ENCODE measurements at regions not wholly inside any gene's neighbourhood (a gene's known extent, or its start where the extent isn't known, plus 50 kb on each side); places are given as distances from the start of the nearest gene placed in this dataset.
A peak's percentile ranks its signal among the peaks of the same experiment; 100 is the strongest.

DNA sequence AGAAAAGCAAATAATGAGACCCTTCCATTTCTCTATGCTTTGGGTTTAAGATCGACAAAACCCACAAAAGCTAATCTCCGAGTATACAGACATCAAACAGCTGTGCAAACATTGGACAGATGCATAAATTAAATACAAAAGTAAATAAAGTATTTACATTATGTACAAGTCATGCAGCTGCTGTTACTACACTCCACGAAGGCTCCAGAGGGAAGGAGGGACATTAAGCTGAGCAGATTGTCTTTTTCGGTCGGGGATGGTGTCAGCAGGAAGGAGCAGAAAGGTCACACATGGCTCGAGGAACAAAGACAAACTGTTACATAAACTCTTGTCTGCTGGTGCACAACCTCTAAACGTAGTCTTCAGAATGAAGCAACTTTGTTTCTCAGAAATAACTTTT, 88.8 kb upstream of the BARX2 start:
- Histone ChIP-seq H3K27me3 (no peaks in the 10 kb centered on the region), H3K36me3 (no peaks in the 10 kb centered on the region), H4K20me1 (no peaks in the 10 kb centered on the region), H3K4me3 (no peak overlapping the region), H3K4me2 (no peak overlapping the region), H3K4me1 (peaks cover 0 to 17% (median 9%) of the 10 kb centered on the region in 10 experiments; a peak in 13 of 20 replicates), H3K9ac (no peak overlapping the region), H3K9me3 (replicated peaks in 1 of 11) (no peaks in the 10 kb centered on the region), H3K27ac (no peak overlapping the region)
- TF ChIP-seq Cebpa-rat (IDR thresholded peaks at IDR 0.05), result no peak

DNA sequence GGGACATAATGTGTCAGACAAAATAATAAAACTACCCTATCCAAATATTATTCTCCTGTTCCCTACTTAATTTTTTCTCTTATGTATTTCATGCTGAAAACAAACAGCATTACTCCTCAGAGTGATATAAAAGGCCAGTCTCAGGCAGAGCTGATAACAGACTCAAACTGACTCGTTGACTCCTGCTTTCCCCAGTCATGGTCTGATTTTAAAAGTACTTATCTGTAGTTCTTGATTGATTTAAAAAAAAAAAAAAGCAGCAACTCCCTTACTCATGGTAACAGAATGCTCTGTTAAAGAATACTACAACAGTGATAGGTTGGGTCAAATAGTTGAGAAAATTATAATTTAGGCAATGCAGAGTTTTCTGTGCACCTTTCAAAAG, 90.3 kb upstream of the BARX2 start:
- Histone ChIP-seq H4K20me1 (no peaks in the 10 kb centered on the region), H3K27me3 (no peaks in the 10 kb centered on the region), H3K9me3 (replicated peaks in 1 of 11) (no peaks in the 10 kb centered on the region), H3K4me2 (peak overlapping the region in 3 of 11 experiments; percentile 27 to 51 (median 51); a peak in 2 of 22 replicates), H3K36me3 (no peaks in the 10 kb centered on the region), H3K9ac (no peak overlapping the region), H3K4me3 (no peak overlapping the region), H3K4me1 (peaks cover 7 to 26% (median 16%) of the 10 kb centered on the region in 10 experiments; a peak in 19 of 20 replicates), H3K27ac (no peak overlapping the region)
- no peak for TF ChIP-seq Cebpa-rat (IDR thresholded peaks at IDR 0.05)

DNA sequence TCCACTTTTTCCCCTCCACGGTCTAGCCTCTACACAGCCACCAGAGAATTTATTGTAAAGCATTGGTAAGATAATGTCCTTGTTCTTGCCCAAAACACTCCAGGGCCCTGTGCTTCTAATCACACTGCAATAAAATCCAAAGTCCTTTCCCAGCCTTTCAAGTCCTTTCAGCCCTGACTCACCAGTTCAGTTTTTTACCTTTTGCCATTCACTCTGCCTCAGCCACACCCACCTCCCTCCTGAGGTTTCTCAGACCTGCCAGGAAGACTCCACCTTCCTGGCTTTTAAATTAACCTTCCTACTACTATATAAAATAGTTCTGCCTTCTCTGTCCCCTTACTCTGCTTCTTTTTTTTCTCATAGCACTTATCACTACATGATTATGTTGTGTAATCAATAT, 91.0 kb upstream of the ARHGAP32 start:
- no peak overlapping the region for H3K27ac ChIP-seq
- TF ChIP-seq Cebpa-rat (IDR thresholded peaks at IDR 0.05), result no peak

DNA sequence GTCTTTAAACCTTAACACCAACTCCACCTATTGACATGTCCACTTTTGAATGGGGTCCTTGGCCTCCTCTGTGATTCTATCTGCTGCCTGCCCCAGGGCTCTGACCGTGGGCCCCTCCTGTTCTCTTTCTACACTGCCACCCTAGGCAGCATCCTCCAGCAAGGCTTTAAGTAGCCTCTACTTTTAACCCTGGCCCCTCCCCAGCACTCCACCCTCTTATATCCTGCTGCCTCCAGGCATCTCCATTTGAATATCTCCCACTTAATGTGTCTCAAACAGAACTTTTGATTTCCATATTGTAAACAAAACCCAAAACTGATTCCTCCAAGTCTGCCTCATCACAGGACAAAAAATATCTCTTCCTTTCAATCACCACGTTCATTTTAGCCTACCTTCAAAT, 90.5 kb upstream of the ARHGAP32 start:
- no peak overlapping the region for H3K27ac ChIP-seq

More for the DNA sequence above, 91.0 kb upstream of the ARHGAP32 start:
- peaks cover 14 to 33% (median 22%) of the 10 kb centered on the region in 10 experiments for H3K4me1 ChIP-seq
- H3K9ac ChIP-seq, result no peak overlapping the region
- no peaks in the 10 kb centered on the region for H3K36me3 ChIP-seq
- H3K9me3 ChIP-seq (replicated peaks in 1 of 11), result peaks cover 0 to 5% (median 0%) of the 10 kb centered on the region in 11 experiments; a peak in 3 of 22 replicates
- no peak overlapping the region for H3K4me2 ChIP-seq
- no peak overlapping the region for H3K4me3 ChIP-seq
- H4K20me1 ChIP-seq, result peaks cover 0 to 2% (median 0%) of the 10 kb centered on the region in 11 experiments; a peak in 6 of 22 replicates
- no peaks in the 10 kb centered on the region for H3K27me3 ChIP-seq

DNA sequence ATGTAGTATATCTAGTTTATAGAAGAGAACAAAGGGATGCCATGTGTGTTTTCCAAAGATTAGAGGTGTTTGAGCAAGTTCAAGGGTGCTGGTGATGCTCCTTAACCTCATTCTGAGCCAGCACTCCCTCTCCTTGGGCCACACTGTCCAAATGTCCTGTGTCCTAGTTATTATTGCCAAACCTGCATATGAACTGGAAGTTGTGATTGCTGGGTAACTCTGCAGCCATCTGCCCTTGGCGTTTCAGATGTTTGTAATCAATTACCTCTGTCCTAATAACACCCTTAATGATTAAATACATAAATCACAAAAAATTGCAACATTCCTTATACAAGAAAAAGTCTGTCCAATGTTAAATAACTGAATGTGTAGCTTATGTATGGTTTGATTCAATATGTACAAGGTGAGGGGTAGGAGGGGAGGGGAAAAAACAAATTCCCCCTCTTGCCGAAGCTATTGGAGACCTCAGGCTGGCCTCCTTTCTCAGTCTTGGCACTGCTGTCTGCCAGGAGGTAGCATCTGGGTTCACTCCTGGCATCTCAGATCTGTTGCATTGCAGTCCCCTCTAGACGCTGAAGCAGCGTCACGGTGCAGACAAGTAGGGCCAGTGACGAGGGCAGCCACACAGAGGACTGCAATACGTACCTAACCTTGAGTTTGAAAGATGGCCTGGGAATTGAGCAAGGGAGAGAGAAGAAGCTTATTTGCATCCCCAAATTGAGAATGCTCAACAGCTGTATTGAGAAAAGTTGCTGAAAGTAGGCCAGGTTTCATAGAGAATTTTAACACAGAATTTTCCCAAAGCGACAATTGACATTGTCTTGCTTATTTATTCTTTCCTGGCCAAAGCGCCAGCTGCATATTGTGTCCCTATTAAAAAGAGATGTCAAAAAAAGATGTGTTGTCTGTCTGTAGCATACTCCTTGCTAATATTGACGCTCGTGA, 89.6 kb upstream of the ARHGAP32 start:
- Histone ChIP-seq H3K4me2 (peak overlapping the region in 3 of 11 experiments; percentile 67 to 83 (median 75); a peak in 3 of 22 replicates), H3K27ac (no peak overlapping the region)

More for the DNA sequence above, 90.5 kb upstream of the ARHGAP32 start:
- Histone ChIP-seq H3K4me3 (no peak overlapping the region), H3K4me1 (peaks cover 19 to 37% (median 27%) of the 10 kb centered on the region in 10 experiments), H3K4me2 (no peak overlapping the region), H3K9ac (no peak overlapping the region), H4K20me1 (peaks cover 0 to 7% (median 0%) of the 10 kb centered on the region in 11 experiments; a peak in 7 of 22 replicates), H3K9me3 (replicated peaks in 1 of 11) (peaks cover 0 to 5% (median 0%) of the 10 kb centered on the region in 11 experiments; a peak in 3 of 22 replicates), H3K36me3 (no peaks in the 10 kb centered on the region), H3K27me3 (no peaks in the 10 kb centered on the region)
- TF ChIP-seq Cebpa-rat (IDR thresholded peaks at IDR 0.05), result no peak

DNA sequence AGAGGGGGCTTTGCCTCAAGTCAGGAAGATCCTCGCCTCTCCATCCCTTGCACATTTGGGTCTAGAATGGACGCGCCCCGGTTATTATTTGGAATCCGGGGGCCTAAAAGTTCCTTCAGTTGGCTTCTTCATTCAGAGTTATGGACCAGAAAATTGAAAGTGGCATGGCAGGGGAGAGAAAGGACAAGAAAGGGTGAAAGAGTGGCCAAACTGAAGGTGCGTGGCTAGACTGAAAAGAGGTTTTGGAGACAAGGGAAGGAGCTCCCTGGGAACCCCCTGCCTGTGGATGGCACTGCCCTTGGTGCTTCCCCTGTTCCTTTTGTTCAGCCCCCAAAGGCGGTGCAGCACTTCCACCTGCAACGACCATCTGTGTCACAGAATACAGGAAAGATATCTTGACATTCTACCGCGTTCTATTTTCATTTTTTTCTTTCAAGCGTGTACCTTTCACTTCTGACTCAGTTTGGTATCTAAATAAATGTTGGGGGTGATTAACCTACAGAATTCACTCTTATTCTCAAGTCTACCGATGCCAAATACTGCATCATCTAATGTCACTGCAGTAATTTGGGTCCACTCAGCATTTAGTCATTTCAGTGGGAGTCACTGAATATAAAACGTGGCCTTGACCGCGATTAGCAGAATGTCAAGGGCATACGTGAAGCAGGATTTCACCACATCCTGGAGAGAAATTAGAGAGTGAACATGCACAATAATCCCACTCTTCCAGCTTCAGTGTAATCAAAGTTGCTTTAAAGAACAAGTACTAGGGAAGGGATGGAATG, 88.1 kb upstream of the ARHGAP32 start:
- H3K27ac ChIP-seq, result peak overlapping the region in 9 of 11 experiments; percentile 65 to 85 (median 84); a peak in 18 of 22 replicates
- H3K4me1 ChIP-seq, result peaks cover 25 to 50% (median 44%) of the 10 kb centered on the region in 10 experiments
- H4K20me1 ChIP-seq, result peaks cover 0 to 28% (median 14%) of the 10 kb centered on the region in 11 experiments; a peak in 11 of 22 replicates
- no peaks in the 10 kb centered on the region for H3K27me3 ChIP-seq
- H3K4me3 ChIP-seq, result peak overlapping the region; percentile 55 to 76 (median 66)
- H3K9ac ChIP-seq, result peak overlapping the region; percentile 50 to 86 (median 82); a peak in 21 of 22 replicates
- peaks cover 0 to 5% (median 0%) of the 10 kb centered on the region in 11 experiments; a peak in 3 of 22 replicates for H3K9me3 ChIP-seq (replicated peaks in 1 of 11)
- peak overlapping the region; percentile 67 to 87 (median 78) for H3K4me2 ChIP-seq
- TF ChIP-seq Cebpa-rat (IDR thresholded peaks at IDR 0.05), result no peak
- no peaks in the 10 kb centered on the region for H3K36me3 ChIP-seq

More for the DNA sequence above, 89.6 kb upstream of the ARHGAP32 start:
- Histone ChIP-seq H3K9ac (no peak overlapping the region), H3K4me3 (no peak overlapping the region), H4K20me1 (peaks cover 0 to 16% (median under 1%) of the 10 kb centered on the region in 11 experiments; a peak in 9 of 22 replicates), H3K4me1 (peaks cover 26 to 42% (median 33%) of the 10 kb centered on the region in 10 experiments), H3K27me3 (no peaks in the 10 kb centered on the region), H3K9me3 (replicated peaks in 1 of 11) (peaks cover 0 to 5% (median 0%) of the 10 kb centered on the region in 11 experiments; a peak in 3 of 22 replicates), H3K36me3 (no peaks in the 10 kb centered on the region)
- no peak for TF ChIP-seq Cebpa-rat (IDR thresholded peaks at IDR 0.05)

DNA sequence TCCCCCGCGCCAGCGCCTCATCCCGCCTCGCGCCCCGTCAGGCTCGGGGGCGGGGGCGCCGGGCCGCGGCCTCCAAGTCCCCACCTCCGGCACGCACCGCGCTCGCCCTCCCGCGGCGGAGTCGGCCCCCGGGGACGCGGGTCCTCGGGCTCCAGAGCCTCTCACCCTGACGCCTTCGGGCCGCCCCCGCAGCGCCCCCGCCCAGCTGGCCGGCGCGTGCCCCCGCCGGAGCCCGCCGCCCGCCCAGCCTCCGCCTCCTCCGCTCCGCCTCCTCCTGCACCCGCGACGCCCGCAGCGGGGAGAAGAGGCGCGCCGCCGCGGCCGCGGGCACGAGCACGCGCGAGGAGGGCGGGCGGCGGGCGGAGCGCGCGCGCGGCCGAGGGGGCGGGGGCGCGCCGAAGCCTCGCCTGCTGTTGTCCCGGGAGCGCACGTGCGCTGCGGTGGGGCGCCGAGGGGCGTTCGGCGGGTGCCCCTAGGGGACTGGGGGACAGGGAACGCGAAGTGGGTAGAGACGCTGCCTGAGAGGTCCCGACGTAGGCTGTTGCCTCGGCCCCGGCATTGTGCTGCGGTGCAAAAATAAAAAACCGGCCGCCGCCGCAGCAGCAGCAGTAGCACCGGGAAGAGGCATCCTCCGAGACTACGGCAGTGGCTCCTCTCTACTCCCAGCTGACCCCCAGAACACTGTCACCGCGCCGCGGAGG, 87.4 kb upstream of the ARHGAP32 start:
- H3K4me2 ChIP-seq, result peak overlapping the region; percentile 67 to 87 (median 78)
- no peaks in the 10 kb centered on the region for H3K27me3 ChIP-seq
- H3K9me3 ChIP-seq (replicated peaks in 1 of 11), result peaks cover 0 to 5% (median 0%) of the 10 kb centered on the region in 11 experiments; a peak in 3 of 22 replicates
- TF ChIP-seq Cebpa-rat (IDR thresholded peaks at IDR 0.05), result no peak
- H3K36me3 ChIP-seq, result no peaks in the 10 kb centered on the region
- H4K20me1 ChIP-seq, result peaks cover 0 to 29% (median 14%) of the 10 kb centered on the region in 11 experiments; a peak in 11 of 22 replicates
- H3K4me1 ChIP-seq, result peaks cover 18 to 53% (median 42%) of the 10 kb centered on the region in 10 experiments
- H3K4me3 ChIP-seq, result peak overlapping the region; percentile 55 to 76 (median 66)
- peak overlapping the region; percentile 69 to 86 (median 82) for H3K9ac ChIP-seq
- peak overlapping the region; percentile 46 to 85 (median 82); a peak in 21 of 22 replicates for H3K27ac ChIP-seq
